HG02852 (cell line): ENCODE measurements at regions not wholly inside any gene's neighbourhood (a gene's known extent, or its start where the extent isn't known, plus 50 kb on each side); places are given as distances from the start of the nearest gene placed in this dataset.

Experiments
- ATAC-seq: cut with Tn5 transposase; IDR thresholded peaks from one replicate; pipeline ENCODE4 v1.9.1; 2021; ENCODE audit warnings: mild to moderate bottlenecking, moderate library complexity; ENCODE audit not compliant: unreplicated experiment

- ATAC-seq = no peak
Measured at GRCh38 chr4:14580061-14580460, 422.2 kb upstream of the CPEB2 start.

- no peak for ATAC-seq
Measured at GRCh38 chr4:14581741-14582140, 420.5 kb upstream of the CPEB2 start.

- ATAC-seq = no peak
Measured at GRCh38 chr4:14582677-14583076, 419.6 kb upstream of the CPEB2 start.

DNA sequence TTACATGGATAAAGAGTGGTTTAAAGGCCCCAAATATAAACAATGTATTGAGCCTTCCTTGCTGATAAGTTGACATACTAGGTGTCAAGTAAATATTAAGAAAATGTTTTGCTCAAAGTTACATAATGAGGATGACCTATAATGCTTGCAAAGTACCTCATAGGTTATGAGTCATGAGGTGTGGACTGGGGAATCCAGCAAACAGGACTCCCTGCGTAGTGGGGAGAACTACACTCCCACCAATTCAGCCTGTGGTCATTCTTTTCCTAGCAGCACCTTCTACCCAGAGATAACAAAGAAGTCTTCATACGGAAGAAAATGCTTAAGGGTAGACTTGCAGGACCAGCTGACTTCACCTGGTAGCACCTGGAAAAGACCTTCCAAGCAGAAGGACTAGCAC is 418.9 kb upstream of the CPEB2 start:
- no peak for ATAC-seq

DNA sequence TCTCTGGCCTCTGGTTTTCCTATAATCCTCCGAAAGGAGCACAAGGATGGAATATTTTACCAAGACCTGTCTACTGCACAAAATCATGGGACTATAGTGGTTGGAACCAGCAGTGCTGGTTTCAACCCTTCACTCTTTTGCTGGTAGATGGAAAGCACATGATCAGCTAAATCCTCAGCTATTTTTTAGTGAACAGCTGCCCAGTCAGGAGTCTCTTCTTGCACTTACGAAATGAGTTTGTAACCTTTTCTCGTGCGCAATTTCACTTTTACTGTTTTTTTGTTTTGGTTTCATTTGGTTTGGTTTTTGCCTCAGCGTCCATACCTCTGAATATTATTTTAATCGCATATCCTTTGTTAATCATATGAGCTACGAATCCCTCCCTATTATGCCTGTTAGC is 418.5 kb upstream of the CPEB2 start:
- ATAC-seq = no peak

- ATAC-seq = no peak
Measured at GRCh38 chr4:14592950-14593349, 409.3 kb upstream of the CPEB2 start.

- ATAC-seq = no peak
Measured at GRCh38 chr4:14596028-14596427, 406.3 kb upstream of the CPEB2 start.

DNA sequence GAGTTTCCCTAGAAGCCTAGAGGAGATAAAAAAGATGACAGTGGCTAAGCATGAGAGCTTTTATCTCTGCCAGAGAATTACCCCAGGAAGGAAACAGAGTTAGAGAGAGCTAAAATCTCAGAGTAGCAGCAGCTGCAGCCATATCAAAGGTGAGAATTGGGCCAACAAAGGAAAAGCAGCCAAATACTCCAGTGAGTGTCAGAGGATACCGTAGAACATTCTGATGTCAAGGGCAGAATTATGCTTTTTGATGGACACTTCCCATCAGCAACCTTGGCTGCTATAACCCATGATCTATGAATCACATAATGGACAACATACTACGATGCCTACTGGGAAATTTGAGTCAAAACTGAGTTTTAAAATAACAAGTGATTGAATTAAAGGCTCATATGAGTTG is 405.8 kb upstream of the CPEB2 start:
- ATAC-seq = no peak

- no peak for ATAC-seq
Measured at GRCh38 chr4:14596904-14597303, 405.4 kb upstream of the CPEB2 start.

DNA sequence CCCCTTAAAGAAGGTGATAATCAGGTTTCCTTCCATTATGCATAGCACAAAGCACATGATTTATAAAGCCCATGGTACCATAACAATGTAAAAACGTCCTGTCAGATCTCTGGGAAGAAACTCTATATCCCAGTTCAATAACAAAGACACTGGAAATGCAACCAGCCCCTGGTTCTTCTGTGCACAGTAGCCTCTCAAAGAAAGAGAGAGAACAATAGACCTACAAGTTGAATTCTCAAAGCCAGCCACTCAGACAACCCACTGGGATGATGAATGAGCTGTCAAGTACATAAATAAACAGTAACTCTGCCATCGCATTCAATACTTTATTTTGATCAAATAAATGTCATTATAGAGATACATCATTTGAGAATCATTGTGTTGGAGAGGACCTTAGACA is 400.1 kb upstream of the CPEB2 start:
- no peak for ATAC-seq

DNA sequence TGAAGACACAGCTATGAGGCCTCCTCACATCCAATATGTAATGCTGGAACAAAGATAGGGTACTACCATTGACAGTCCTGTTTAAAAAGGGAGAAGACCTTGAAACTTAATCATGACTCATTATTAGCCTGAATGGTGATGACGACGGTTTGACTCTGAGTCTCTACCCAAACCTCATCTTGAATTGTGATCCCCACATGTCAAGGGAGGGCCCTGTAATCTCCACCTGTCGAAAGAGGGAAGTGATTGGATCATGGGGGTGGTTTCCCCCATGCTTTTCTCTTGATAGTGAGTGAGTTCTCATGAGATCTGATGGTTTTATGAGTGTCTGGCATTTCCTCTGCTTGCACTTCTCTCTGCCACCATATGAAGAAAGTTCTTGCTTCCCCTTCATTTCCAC is 395.3 kb upstream of the CPEB2 start:
- no peak for ATAC-seq

- no peak for ATAC-seq
Measured at GRCh38 chr4:14607578-14607977, 394.7 kb upstream of the CPEB2 start.

DNA sequence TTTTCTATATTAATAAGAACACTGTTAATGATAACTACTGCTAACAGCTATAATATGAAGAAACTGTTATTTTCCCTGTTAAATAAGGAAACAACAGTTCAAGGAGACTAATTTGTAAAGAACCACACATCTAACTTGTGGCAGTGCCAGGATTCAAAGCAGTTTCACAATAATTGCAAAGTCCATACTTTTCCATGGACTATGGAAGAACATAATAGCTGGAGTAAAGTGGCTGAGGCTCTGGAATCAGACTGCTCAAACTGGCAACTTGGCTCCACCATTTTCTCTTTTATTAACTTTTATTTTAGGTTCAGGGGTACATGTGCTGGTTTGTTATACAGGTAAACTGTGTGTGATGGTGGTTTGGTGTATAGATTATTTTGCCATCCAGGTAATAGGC is 393.7 kb upstream of the CPEB2 start:
- no peak for ATAC-seq

DNA sequence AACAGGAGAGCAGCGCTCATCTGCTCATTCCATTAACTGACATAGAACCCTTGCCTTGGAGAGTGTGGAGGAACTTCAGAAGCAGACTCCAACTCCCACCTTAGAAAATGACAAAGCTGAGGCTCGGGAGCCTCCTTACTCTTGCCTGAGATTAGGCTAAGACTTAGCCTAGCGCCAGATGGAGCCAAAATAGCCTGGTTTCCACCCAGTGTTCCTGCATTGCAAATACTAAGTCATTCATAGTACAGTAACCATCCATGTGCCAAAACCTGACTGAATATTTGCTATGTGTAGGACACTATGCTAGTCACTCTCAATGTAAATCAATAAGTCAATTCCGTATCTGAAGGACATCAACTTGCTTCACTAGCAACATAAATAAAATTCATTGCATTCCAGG is 387.4 kb upstream of the CPEB2 start:
- no peak for ATAC-seq

GRCh38 chr4:14615671-14616070 is 386.6 kb upstream of the CPEB2 start:
- ATAC-seq = no peak

- ATAC-seq = no peak
Measured at GRCh38 chr4:14620567-14621141, 381.6 kb upstream of the CPEB2 start.

DNA sequence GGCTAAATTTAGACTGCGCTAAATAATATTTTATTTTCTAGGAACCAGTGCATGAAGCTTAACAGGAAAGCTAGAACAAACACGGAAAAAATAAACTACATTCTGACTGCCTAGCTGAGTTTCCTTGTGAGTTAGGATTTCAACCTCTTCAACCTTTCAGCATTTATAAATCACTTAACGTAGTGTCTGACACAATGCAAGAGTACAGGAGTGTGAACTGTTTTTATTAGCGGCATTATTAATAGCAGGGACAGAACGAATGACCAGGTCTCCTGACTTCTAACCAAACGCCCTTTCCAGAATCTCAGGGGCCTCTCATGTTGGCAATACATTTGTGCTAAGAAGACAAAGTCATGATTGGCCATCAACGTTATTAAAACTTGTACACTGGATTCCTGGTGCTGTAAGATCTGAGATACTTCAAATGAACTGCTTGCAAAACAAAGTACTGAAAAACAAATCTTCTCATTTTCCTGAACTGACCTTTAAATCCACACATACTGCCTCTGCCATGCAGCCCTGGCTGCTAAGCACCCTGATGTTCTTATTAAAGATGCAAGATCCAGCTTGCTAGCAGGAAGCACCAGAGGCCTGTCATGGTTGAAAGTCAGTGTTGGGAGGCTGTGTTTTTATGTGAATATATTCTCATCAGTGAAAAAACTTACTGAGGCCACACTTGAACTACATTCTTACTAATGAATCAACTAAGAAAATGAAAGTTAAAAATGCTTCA is 380.4 kb upstream of the CPEB2 start:
- ATAC-seq = no peak

DNA sequence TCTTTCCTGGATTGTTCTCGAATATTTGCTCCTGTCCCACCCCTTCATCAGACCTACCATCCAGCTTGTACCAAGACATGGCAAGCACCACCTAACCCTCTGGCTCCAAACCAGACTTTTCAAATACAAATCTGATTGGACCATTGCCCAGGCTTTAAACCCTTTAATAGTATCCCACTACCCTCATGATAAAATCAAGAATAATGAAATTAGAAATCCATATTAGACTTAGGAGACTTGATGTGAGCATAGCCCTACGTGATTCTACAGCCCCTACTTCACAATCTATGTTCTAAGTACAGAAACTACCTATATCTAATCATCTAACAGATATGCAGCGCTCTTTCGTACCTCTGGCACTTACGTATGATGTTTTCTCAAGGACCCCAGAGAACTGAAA is 375.2 kb upstream of the CPEB2 start:
- no peak for ATAC-seq

GRCh38 chr4:14631806-14632440 is 370.4 kb upstream of the CPEB2 start:
- no peak for ATAC-seq

DNA sequence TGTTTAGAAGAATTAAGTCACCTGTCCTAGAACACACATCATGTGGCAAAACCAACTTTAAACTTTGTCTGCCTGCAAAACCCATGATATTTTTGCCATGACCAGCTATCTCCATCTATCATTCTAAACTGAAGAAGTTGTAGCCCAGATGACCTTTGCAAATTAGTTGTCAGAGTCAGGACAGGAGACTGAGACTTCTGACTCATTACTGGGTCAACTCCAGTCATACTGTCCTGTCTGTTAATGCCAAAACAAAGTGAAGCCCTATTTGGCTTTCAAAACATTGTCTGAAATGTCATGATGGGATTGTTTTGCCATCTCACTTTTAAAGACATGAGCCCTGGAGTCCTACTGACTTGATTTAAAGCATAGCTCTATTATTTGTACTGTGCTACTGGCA is 365.7 kb upstream of the CPEB2 start:
- ATAC-seq = no peak

DNA sequence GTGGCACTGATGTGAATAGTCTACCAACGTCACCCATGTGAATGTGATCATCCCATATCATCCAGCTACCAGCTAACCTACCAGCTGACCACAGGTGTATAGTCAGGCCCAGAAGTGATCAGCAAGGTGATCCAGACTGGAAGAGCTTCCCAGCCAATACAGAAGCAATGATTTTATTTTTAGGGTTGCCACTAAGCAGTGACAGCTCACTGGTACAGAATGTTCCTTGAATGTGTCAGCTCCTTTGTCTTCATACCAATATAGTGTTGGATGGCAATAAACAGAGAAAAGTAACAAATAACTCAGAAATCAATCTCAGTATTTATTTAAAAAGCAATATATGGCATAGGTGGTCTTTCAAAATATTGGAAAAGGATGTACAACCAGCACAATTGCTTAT is 361.8 kb upstream of the CPEB2 start:
- no peak for ATAC-seq

GRCh38 chr4:14641871-14642270 is 360.4 kb upstream of the CPEB2 start:
- ATAC-seq = no peak
